HG03045 (cell line): ENCODE measurements at regions not wholly inside any gene's neighbourhood (a gene's known extent, or its start where the extent isn't known, plus 50 kb on each side); places are given as distances from the start of the nearest gene placed in this dataset.

Source experiments
- ATAC-seq: cut with Tn5 transposase; IDR thresholded peaks from one replicate; pipeline ENCODE4 v1.9.1; 2021; ENCODE audit warnings: mild to moderate bottlenecking, moderate library complexity; ENCODE audit not compliant: unreplicated experiment

- ATAC-seq, result no peak
Observed at GRCh38 chr1:82564333-82564732, 763.6 kb downstream of the ADGRL2 start.

- ATAC-seq, result no peak
Observed at GRCh38 chr1:82562448-82562847, 761.7 kb downstream of the ADGRL2 start.

GRCh38 chr1:82560566-82560965 is 759.8 kb downstream of the ADGRL2 start:
- no peak for ATAC-seq

- no peak for ATAC-seq
Observed at GRCh38 chr1:82555501-82555900, 754.8 kb downstream of the ADGRL2 start.

GRCh38 chr1:82549841-82550240 is 749.1 kb downstream of the ADGRL2 start:
- no peak for ATAC-seq

- no peak for ATAC-seq
Observed at GRCh38 chr1:82542766-82543165, 742.0 kb downstream of the ADGRL2 start.

GRCh38 chr1:82542141-82542540 is 741.4 kb downstream of the ADGRL2 start:
- no peak for ATAC-seq

GRCh38 chr1:82540006-82540405 is 739.3 kb downstream of the ADGRL2 start:
- no peak for ATAC-seq

- ATAC-seq, result no peak
Observed at GRCh38 chr1:82538876-82539275, 738.1 kb downstream of the ADGRL2 start.

- no peak for ATAC-seq
Observed at GRCh38 chr1:82534996-82535395, 734.3 kb downstream of the ADGRL2 start.

GRCh38 chr1:82525378-82525777 is 724.6 kb downstream of the ADGRL2 start:
- no peak for ATAC-seq

GRCh38 chr1:82520611-82521010 is 719.9 kb downstream of the ADGRL2 start:
- ATAC-seq, result no peak

GRCh38 chr1:82517586-82517985 is 716.9 kb downstream of the ADGRL2 start:
- ATAC-seq, result no peak

- ATAC-seq, result no peak
Observed at GRCh38 chr1:82515650-82516049, 714.9 kb downstream of the ADGRL2 start.

GRCh38 chr1:82511441-82511840 is 710.7 kb downstream of the ADGRL2 start:
- ATAC-seq, result no peak

- ATAC-seq, result no peak
Observed at GRCh38 chr1:82510431-82510830, 709.7 kb downstream of the ADGRL2 start.

GRCh38 chr1:82507011-82507410 is 706.3 kb downstream of the ADGRL2 start:
- ATAC-seq, result no peak

GRCh38 chr1:82503822-82504221 is 703.1 kb downstream of the ADGRL2 start:
- ATAC-seq, result no peak

GRCh38 chr1:82499022-82499421 is 698.3 kb downstream of the ADGRL2 start:
- ATAC-seq, result no peak

GRCh38 chr1:82494117-82494516 is 693.4 kb downstream of the ADGRL2 start:
- no peak for ATAC-seq

GRCh38 chr1:82492159-82492558 is 691.4 kb downstream of the ADGRL2 start:
- ATAC-seq, result no peak

- no peak for ATAC-seq
Observed at GRCh38 chr1:82491301-82492048, 690.7 kb downstream of the ADGRL2 start.

GRCh38 chr1:82487778-82488177 is 687.0 kb downstream of the ADGRL2 start:
- no peak for ATAC-seq
